ENCODE measurements at regions not wholly inside any gene's neighbourhood (a gene's known extent, or its start where the extent isn't known, plus 50 kb on each side); places are given as distances from the start of the nearest gene placed in this dataset.

DNA sequence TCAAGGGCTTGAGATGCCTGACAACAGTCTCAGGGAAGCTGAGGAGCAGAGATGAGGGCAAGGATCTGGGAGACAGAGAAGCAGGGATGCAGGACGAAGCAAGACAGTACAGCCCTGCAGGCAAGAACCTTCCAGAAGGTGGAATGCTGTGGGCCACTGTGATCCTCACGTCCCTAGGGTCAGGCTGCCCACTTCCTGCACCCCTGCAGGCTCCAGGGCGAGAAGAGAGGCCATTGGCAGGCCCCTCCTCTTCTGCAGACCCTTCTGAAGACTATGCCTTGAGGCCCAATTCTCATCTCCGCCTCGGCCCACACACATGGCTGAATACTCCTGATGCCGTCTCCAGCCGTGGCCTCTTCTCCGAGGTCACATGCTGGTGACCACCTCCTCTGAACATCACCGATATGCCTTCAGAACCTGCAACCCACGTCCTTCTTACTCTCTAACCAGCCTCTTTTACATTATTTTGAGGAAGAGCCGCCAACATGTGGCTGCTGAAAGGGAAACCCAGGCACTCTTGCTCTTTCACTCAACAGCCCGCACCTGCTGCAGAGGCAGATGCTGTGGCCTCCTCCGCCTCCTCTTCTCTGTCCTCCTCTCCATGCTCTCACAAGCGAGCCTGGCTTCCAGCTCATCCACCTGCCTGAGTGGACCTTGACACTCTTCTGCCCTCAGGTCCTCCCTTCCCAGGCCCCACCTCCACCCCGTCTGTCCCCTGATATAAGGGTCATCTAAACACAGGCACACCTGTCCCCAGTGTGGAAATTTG lies 181.5 kb downstream of the IRX2 start:
- DNase-seq (ENCODE audit: low read depth, low spot score) = no peak

DNA sequence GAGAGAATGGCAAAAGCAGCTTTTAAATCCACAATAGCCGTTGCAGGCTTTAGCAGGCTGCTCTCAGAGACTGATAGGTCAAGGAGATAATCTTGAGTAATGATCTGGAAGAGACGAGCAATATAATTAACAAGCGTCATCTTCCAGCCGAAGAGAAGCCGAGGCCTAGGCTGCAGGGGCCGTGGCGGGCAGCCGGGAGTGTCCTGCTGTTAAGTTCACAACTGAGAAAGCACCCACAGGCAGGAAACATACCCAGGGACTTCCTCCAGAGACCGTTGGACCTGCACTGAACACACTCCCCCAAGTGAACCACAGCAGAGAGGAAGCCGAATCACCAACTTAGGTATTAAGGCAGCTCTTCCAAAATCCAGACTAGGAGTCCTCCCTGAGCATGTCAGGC lies 182.3 kb downstream of the IRX2 start:
- DNase-seq (ENCODE audit: low read depth, low spot score) = no peak

DNA sequence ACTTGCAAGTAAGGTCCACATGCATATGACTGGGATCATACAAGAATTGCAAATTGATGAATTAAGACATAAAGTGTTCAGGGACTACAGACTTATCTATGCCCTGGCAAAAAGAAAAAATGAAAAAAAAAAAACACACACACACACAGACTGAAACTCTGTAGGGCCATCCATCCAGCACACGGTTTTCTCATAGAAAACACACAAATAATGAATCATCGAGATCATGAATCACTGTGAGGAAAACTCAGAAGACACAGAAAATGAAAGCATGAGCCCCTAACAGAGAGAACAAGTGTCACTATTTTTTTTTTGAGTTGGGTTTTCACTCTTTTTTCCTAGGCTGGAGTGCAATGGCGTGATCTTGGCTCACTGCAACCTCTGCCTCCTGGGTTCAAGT lies 185.2 kb downstream of the IRX2 start:
- DNase-seq (ENCODE audit: low read depth, low spot score) = no peak

DNA sequence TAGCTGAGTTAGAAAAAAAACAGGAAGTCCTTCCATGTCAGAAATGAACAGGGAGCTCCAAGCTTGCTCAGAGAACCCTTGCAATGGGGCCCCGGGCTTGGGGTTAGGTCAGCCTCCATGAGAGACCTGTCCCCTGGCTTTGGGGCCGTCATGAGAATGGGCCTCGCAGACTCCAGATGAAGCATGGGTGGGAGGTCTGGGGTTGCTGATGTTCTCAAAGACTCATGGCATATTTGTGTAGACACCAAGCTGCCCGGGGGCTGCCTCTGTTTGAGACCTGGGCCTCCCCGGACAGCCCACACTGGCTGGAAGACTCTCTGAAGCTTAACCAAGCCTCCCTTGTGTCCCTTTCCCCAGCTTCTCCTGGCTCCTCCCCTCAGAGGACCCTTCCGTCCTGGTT lies 186.3 kb downstream of the IRX2 start:
- DNase-seq (ENCODE audit: low read depth, low spot score) = no peak

DNA sequence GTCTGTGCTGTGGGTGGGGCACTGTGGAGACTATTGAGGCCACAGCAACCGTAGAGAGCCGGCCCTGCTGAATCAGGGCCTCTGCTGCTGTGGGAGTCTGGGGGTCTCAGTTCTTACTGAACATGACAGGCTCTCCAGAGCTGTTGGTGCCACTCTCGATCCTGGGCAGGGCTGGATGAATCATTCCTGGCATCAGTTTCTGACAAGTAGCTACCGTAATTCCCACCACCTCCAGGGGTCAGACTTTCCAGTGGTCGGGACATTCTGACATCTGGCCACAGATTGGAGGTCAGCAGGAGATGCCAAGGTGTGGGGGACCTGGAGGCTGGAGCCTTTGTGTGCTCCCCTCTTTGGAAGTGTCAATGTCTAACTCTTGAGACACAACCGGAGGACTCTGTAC lies 188.4 kb downstream of the IRX2 start:
- no peak for DNase-seq (ENCODE audit: low read depth, low spot score)

DNA sequence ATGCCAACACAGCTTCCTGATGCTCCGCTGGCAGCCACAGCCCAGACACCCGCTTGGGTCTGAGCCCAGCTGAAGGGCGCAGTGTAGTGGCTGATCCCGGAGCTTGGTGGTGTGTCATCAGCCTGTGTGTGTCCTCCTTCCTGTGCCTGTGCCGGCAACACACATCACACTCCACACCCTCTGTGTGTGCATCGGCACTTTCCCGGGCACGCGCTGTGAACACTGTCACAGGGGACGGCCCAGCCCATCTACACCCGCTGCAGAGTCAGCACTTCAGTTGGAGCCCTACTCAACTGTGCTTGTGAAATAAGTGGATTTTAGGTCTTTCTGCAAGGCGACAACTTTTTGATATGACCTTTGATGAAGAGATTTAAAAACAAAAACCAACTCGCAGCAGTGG lies 189.4 kb downstream of the IRX2 start:
- DNase-seq (ENCODE audit: low read depth, low spot score) = no peak

DNA sequence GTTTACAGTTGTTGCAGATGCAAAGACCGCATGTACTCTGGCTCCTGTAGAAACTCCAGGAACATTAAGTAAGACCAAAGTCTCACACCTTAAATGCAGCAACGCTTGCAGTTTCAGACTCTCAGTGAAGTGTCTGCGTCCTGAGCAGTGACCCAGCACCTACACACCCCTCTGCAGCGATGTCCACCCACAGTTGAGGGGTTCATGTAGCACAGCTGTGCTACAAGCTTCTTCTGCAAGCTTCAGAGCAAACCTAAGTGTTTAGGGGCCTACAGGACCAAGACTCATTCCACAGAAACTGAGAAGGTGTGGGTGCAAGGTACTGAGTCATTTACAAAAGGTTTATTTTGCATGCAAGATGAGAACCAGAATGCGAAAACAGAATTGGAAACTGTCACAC lies 191.0 kb downstream of the IRX2 start:
- DNase-seq (ENCODE audit: low read depth, low spot score) = no peak

DNA sequence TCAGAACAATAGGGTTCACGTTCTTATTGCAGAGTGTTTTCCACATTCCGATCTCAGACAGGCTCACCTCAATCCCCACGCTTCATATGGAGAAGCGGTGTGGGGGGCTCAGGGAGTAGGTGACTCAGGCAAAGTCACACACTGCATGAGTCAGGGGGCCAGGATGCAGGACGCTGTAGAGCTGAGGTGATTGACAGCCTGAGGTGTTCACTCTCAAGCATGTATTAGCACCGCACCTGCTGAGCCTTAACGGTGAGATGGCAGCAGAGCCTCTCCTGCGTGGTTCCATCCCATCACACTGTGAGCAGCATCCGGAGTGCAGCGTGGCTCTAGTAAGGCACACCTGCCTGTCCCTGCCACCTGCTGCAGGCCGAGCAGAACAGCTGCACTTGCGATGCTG lies 194.0 kb downstream of the IRX2 start:
- DNase-seq (ENCODE audit: low read depth, low spot score) = no peak

DNA sequence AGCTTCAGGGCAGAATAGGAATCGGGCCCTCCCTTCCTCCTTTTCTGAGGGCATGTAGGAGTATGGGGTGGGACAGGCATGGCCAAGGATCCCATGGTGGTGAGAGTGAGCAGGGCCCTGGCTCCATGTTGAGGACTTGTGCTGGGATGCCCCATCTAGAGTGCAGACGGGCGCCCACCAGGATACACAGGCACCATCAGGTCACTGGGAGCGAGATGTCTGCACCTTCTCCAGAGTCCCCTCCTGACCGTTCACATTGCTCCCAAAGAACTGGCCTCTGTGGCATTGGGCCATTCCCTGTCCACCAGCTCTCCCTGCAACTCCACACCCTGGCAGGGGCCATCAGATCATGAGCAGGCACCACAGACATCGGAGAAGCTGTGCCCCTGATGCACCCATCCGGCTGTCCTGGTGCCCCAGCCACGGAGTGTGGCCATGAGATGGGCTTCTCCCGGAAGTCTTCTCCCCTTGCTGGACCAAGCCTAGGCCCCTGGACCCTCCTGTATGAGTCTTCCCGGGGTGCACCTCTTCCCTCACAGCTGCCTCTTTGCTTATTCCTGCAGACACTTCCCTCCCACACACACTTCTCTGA lies 195.0 kb downstream of the IRX2 start:
- DNase-seq (ENCODE audit: low read depth, low spot score) = no peak

DNA sequence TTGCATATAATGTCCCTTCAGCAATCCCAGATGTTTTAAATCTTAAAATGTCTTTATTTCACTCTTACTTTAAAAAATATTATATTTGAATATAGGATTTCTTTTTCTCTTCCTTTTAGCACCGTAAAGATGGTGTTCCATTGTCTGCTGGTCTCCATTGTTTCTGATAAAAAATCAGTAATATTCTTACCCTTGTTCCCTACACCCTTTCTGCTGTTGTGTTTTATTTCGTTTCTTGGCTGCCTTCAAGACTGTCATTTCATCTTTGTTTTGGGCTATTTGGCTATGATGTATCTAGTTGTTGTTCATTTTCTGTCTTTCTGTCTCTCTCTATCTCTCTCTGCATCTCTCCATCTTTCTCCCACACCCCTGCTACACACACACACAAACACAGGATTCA lies 197.9 kb downstream of the IRX2 start:
- no peak for DNase-seq (ENCODE audit: low read depth, low spot score)

DNA sequence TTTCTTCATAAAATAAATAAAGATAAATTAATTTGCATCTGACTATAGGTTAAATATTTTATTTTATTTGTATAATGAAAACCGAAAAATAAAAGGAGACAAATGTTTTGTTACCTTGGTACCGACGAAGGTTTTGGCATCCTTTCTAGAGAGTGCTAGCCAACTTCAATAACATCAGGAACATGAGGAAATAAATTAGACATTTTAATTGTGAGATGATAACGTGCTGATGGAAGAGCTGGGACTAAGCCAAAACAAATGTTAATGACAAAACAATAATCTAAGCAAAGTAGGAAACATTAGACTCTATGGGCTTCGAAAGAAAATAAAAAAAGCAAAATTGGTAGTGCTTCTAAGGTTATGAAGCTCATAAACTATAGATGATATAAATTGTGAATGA lies 201.0 kb downstream of the IRX2 start:
- DNase-seq (ENCODE audit: low read depth, low spot score) = no peak

DNA sequence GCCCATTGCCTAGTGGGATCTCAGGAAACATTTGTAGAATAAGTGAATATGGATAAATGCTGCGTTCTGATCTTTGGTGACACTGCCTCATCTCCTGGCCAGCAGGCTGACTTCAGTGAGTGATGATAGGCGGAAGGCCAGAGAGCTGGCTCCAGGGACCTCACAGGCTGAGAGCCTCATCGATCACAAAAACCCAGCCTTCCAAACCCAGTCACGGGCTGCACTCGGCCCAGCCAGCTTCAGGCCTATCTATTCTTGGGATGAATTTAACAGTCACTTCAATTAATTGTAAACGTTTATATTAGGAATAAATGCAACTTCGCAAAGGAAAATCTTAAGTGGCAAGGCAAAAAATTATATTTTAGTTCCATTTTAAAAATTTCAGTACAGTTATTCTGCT lies 201.6 kb downstream of the IRX2 start:
- no peak for DNase-seq (ENCODE audit: low read depth, low spot score)

DNA sequence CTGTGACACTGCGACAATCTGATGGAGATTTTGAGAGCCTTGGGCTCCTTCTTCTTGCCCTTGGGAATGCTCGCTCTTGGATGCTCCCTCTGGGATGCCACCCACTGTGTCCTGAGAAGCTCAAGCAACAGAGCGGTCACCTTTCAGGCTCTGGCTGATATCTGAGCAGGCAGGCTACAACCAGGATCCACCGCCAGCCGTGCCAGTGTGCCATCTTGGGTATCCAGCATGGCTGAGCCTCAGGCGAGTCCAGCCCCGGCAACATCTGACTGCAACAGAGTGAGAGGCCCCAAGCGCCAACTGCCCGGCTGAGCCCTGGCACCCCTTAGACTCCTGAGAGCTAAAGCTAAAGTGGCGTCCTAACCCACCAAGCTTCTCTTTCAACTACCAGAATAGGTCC lies 202.1 kb downstream of the IRX2 start:
- no peak for DNase-seq (ENCODE audit: low read depth, low spot score)

DNA sequence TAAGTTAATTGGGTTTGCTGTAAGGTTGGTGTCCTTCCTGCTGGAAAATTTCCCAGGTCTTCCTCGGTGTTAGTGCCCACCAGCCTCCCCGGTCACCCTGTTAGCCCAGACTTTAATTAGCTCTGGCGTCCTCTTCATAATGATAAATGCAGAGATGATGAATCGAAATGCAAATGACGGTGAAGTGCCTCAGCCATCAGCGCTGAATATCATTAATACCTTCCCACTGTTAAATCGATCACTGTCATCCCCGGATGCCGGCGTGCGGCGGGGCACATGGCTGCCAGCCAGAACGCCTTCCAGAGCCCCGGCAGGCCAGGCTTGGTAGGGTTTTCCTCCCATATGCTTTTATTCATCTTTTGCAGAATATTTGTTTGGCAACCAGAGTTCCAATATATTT lies 204.5 kb downstream of the IRX2 start:
- no peak for DNase-seq (ENCODE audit: low read depth, low spot score)

DNA sequence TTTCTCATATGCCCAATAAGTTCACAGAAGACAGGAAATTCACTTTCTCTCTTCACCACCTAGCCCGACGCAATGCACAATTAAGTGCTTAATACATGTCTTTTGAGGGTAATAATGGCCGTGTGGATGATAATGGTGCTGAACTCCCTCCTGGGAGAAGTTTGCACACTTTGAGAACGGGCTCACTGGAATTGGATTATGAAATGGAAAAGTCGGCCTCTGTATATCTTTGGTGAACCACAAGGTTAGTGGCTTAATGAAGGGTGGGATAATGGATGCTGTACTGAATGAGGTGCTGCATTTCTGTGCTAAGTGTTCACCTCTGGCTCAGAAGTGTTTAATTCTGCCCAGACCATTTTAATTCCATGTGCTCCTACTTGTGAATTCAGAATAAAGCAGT lies 207.5 kb downstream of the IRX2 start:
- no peak for DNase-seq (ENCODE audit: low read depth, low spot score)

DNA sequence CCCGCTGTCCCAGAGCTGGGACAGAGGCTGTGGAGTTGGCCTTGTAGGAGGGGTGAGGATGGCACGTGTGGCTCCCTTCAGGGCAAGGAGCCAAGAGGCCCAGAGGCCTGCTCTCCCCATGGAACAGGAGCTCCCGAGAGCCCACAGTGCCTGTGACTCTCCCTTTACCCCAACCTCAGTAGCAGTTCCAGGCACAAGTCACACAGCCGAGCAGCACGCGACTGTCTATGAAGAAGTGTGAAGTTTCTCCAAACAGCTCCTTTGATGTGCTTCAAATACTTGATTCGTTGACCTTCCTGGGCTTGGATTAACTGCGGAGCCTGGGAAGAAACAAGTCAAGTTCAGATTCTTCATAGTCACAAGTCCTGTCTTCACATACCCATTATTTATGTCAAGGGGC lies 208.7 kb downstream of the IRX2 start:
- no peak for DNase-seq (ENCODE audit: low read depth, low spot score)

DNA sequence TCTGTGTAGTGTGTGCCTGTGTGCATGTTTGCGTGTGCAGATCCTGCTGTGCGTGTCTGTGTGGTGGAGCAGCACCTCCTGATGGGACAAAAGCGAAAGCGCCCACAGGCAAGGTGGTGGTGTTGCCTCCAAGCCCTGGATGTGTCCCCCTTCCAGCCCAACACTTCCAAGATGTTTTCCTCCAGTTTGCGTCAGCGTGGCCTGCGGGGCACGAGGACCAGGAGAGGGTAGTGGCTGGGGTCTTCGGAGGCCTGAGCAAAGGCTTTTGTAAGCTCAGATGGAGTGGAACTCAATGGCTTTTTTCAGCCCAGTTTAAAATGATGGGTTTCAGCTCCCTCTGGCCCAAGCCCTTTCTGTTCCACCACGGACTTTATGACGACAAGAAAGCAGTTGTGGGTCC lies 209.5 kb downstream of the IRX2 start:
- no peak for DNase-seq (ENCODE audit: low read depth, low spot score)

DNA sequence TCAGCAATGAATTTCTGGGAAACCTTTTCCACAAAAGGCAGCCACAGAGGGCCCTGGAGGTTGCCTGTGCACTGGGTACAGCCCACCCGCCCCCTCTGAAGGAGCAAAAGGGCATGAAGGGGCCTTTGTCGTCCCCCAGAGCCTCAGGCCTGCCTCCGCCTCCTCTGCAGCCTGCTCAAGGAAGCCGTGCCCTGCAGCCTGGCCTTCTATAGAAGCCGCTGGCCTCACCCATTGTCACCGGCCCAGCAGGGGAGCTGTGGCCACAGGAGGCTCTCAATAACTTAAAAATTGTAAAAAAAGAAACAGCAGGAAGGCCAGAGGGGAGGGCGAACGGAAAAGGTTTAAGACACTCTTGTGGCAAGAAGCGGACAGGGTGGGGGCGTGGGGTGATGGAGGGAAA lies 213.3 kb downstream of the IRX2 start:
- DNase-seq (ENCODE audit: low read depth, low spot score) = no peak

DNA sequence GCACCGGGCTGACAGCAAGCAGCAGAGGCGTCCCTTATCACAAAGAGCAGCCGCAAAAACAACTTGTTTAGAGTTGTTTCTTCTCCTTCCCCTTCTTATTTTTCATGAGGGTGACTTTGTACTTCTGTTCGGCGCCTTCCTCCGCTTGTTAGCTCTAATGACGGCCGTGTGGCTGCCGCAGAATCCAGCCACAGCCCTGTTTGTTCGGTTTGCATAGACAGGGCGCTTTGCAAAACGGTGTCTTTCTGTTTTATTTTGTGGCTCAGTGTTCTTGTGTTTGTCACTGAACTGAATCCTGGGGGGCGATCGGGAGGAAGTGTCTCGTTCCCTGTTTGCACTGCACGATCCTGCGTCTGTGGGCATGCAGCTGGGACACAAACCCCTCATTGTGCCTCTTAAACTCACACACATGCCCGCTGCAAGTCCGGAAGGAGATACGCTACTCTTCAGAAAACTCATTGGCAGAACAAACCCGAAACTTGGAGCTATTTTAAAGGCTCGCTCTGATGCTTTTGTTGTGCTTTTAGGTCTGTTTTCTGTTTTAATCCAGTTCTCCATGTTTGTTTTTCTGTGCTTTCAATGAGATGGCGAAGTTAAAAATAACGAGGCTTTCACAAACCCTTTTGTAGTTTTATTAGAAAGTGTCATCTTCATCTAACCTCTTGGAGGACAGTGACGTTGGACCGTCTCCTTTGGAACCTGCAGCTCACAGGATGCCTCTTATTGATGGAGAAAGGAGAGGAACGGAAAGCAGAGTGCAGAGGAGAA lies 213.9 kb downstream of the IRX2 start:
- DNase-seq (ENCODE audit: low read depth, low spot score) = no peak

DNA sequence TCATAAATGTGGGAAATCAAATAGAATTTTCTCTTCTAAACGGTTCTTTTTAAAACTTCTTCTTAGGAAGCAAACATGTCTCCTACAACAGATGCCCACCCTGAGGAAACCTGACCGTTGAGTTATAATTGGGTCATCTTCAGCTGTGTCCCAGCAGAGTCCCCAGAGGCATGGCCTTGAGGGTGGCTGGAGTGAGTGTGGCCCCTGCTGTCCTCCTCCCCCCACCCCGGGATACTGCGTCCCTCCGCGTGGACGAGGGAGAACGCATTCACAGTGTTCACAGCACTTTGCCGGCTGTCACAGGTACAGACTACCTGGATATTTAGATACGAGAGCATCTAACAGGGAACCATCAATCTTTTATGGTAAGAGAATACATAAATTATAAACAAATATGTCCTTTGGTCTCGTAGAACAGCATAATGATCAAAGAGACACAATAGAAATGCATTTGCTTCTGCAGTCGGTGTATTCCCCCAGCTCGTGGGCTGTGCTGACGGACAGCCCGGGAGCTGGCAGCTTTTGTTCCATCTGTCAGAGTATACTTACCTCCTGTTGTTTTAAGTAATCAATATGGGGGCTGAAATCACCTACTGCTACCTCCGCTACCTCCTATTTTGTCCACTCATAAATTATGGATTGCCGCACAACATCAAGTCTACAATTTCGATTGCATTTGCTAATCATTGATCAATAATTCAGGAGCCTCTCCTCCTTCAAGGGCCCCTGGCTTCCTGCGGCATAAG lies 214.7 kb downstream of the IRX2 start:
- no peak for DNase-seq (ENCODE audit: low read depth, low spot score)

DNA sequence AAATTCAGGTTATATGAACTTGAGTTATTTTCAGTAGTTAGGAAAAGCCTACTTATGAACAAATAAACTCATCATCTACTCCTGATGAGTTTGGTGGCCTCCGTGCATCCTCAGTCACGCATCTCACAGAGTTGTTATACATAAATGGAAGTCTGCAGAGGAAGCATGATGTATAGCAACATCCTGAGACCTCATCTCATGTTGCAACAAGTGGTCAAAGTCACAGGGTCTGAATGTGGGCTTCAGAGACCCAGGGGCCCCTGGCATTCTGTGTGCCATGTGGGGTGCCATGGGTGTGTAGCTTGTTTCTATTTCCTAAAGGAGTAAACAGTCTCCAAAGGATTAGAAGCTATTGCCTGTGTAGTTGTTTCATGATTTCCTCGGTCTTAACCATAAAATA lies 216.5 kb downstream of the IRX2 start:
- DNase-seq (ENCODE audit: low read depth, low spot score) = no peak

DNA sequence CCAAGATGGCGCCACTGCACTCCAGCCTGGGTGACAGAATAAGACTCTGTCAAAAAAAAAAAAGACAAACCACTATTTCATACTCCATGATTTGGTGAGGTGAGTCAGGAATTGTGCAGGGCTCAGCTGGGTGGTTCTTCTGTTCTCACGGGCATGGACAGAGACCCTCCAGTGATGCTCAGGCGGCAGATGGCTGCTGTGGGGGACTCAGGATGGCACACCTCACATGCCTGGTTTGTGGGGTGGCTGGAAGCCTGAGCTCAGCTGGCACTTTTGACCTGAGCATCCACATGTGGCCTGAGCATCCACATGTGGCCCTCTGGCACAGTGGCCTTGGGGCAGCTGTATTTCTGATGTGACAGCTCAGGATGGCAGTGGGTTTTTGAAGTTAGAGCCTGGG lies 217.2 kb downstream of the IRX2 start:
- no peak for DNase-seq (ENCODE audit: low read depth, low spot score)
